Vagina (tissue), 2 donors: ENCODE measurements at regions not wholly inside any gene's neighbourhood (a gene's known extent, or its start where the extent isn't known, plus 50 kb on each side); places are given as distances from the start of the nearest gene placed in this dataset.

ENCODE experiments used
- DNase-seq, 2 donors: peaks; one replicate each; pipeline ENCODE4 v3.0.0-alpha.2; 2017; ENCODE audit errors: extremely low spot score in 2 of 2
- H3K27ac ChIP-seq: fragments of 200-600 bp; sonication (generic); one replicate; pipeline ENCODE4 v1.5.1; 2019
- H3K27me3 ChIP-seq: fragments of 200-600 bp; sonication (generic); one replicate; pipeline ENCODE4 v1.5.1; 2019
- H3K36me3 ChIP-seq, 2 donors: fragments of 200-600 bp; sonication (generic); one replicate each; pipeline ENCODE4 v1.5.1; 2017 to 2019
- H3K4me1 ChIP-seq: fragments of 200-600 bp; sonication (generic); one replicate; pipeline ENCODE4 v1.5.1; 2019
- H3K4me3 ChIP-seq, 2 donors: fragments of 200-600 bp; sonication (generic); 1 replicate in 1 of 2; 2 replicates in 1 of 2; pipeline ENCODE4 v1.5.1; 2016 to 2019
- H3K9me3 ChIP-seq: fragments of 200-600 bp; sonication (generic); one replicate; pipeline ENCODE4 v1.5.1; 2019
- POLR2A ChIP-seq, 2 donors: fragments of 450-650 bp; IDR thresholded peaks; one replicate each; pipeline ENCODE4 v1.6.1; 2017; ENCODE audit warnings: antibody characterized with exemption in 2 of 2, mild to moderate bottlenecking in 2 of 2, moderate library complexity in 2 of 2
- POLR2AphosphoS5 ChIP-seq, 2 donors: sonication (generic); formaldehyde crosslinking; IDR thresholded peaks; one replicate each; pipeline ENCODE4 v1.9.0; 2017; ENCODE audit warnings: antibody characterized with exemption in 2 of 2, mild to moderate bottlenecking in 2 of 2, low read depth in 1 of 2; ENCODE audit not compliant: insufficient read depth in 1 of 2
- intact Hi-C: fragments of 100-400 bp; cut with DNase I; formaldehyde crosslinking; loops from one replicate; pipeline ENCODE4 v1.15.1; 2023
- TF ChIP-seq, protein P1 (sequence below), 3 experiments: fragments of 450-650 bp in 2 of 3; fragments of 200-600 bp in 1 of 3; sonication (generic) in 1 of 3; IDR thresholded peaks; one replicate each; pipeline ENCODE4 v1.5.1; 2017 to 2019; ENCODE audit warnings: antibody characterized with exemption in 3 of 3, mild to moderate bottlenecking in 2 of 3, moderate library complexity in 2 of 3

DNA sequence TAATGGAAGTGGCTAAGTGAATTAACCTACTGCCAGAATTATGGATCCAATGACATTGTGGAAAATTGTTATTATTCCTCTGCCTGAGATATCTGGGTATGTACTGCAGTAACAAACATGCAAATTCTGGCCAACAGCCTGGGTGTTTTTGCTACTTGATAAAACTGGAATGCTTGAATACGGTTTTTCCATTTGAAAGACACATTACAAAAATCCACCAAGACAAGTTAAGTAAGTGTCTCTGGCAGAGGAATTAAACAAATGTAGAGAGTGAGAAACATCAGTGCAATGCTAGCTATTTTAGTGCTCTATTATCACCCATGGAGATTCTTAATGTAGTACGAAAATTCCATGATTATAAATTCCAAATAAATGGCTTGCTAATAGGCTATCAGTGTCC, 312.4 kb upstream of the MEIS1 start:
- no peaks in the 10 kb centered on the region for H3K27me3 ChIP-seq
- TF ChIP-seq, protein P1, sequence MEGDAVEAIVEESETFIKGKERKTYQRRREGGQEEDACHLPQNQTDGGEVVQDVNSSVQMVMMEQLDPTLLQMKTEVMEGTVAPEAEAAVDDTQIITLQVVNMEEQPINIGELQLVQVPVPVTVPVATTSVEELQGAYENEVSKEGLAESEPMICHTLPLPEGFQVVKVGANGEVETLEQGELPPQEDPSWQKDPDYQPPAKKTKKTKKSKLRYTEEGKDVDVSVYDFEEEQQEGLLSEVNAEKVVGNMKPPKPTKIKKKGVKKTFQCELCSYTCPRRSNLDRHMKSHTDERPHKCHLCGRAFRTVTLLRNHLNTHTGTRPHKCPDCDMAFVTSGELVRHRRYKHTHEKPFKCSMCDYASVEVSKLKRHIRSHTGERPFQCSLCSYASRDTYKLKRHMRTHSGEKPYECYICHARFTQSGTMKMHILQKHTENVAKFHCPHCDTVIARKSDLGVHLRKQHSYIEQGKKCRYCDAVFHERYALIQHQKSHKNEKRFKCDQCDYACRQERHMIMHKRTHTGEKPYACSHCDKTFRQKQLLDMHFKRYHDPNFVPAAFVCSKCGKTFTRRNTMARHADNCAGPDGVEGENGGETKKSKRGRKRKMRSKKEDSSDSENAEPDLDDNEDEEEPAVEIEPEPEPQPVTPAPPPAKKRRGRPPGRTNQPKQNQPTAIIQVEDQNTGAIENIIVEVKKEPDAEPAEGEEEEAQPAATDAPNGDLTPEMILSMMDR (IDR thresholded peaks at IDR 0.05), result no peak
- TF ChIP-seq POLR2A (IDR thresholded peaks at IDR 0.05) (no peak), POLR2AphosphoS5 (IDR thresholded peaks at IDR 0.05; ENCODE audit: insufficient read depth in 1 of 2, low read depth in 1 of 2) (no peak)
- H3K9me3 ChIP-seq, result no peaks in the 10 kb centered on the region
- DNase-seq, result no peak
- intact Hi-C loops, result no loop called here
- no peak overlapping the region for H3K27ac ChIP-seq
- no peaks in the 10 kb centered on the region for H3K36me3 ChIP-seq
- no peaks in the 10 kb centered on the region for H3K4me1 ChIP-seq
- no peak overlapping the region for H3K4me3 ChIP-seq

DNA sequence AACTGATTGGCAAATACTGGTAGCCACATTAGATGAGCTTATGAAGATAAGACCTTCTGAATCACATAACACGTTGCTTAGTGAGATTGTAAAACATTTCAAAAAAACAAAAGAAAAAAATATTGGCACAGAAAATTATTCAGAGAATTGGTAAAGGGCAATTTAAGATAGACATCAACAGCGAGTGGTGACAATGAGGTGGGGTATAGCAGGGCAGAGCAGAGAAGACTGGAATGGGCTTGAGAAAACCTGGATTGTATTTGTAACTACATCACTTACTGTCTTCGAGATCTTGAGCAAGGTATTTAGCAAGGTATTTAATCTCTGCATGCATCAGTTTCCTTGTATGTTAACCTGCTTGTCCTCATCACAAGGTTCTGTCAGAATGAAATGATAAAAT, 313.0 kb upstream of the MEIS1 start:
- Histone ChIP-seq H3K36me3 (no peaks in the 10 kb centered on the region), H3K9me3 (no peaks in the 10 kb centered on the region)
- no peak for TF ChIP-seq POLR2AphosphoS5 (IDR thresholded peaks at IDR 0.05; ENCODE audit: insufficient read depth in 1 of 2, low read depth in 1 of 2)
- TF ChIP-seq, protein P1 (IDR thresholded peaks at IDR 0.05), result no peak
- no peak for TF ChIP-seq POLR2A (IDR thresholded peaks at IDR 0.05)

DNA sequence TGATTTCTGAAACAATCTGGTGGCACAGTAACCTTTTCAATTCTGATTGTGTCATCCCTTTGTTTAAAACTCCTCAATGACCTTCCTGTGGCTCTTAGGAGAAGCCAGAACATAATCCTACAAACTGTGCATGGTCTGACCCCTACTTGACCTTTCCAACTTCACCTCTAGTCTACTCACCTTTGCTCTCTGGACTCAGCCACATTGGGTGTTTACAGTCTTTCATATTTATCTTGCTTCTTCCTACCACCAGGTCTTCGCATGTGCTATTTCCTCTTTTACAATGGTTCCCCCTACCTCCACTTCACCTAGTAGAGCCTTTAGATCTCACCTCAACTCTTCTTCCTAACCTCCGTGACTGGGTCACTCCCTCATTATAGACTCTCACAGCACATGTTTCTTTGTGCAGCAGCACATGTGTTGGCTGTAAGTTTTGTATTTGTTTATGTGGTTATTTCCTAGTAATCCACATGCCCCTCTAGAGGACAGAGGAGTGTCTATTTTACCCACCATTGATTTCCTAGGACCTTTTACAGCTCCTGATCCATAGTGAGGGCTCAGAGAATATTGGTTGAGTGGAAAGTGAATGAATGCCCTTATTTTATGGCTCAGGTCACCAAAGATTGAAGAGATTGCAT, 320.8 kb upstream of the MEIS1 start:
- Histone ChIP-seq H3K27me3 (no peaks in the 10 kb centered on the region), H3K4me3 (no peak overlapping the region), H3K27ac (no peak overlapping the region), H3K36me3 (no peaks in the 10 kb centered on the region), H3K9me3 (no peaks in the 10 kb centered on the region), H3K4me1 (no peaks in the 10 kb centered on the region)
- intact Hi-C loops, result no loop called here
- no peak for DNase-seq
- TF ChIP-seq POLR2AphosphoS5 (IDR thresholded peaks at IDR 0.05; ENCODE audit: insufficient read depth in 1 of 2, low read depth in 1 of 2), result no peak
- TF ChIP-seq POLR2A (IDR thresholded peaks at IDR 0.05), result no peak
- TF ChIP-seq, protein P1 (IDR thresholded peaks at IDR 0.05), result no peak

More for the DNA sequence above, 313.0 kb upstream of the MEIS1 start:
- Histone ChIP-seq H3K27me3 (no peaks in the 10 kb centered on the region), H3K4me3 (no peak overlapping the region), H3K27ac (no peak overlapping the region), H3K4me1 (no peaks in the 10 kb centered on the region)
- intact Hi-C loops, result no loop called here
- no peak for DNase-seq

DNA sequence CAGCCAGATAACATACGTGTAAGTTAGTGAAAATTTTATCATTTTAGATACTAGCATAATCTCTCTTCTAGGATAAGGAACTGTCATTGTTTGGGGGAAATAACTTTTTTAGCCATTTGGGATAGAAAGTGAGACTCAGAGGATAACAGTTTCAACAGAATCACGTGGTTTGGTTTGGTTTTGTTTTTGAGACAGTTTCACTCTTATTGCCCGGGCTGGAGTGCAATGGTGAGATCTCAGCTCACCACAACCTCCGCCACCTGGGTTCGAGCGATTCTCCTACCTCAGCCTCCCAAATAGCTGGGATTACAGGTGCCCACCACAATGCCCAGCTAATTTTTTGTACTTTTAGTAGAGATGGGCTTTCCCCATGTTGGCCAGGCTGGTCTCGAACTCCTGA, 323.2 kb upstream of the MEIS1 start:
- no peak overlapping the region for H3K27ac ChIP-seq
- intact Hi-C loops, result no loop called here
- no peaks in the 10 kb centered on the region for H3K4me1 ChIP-seq
- TF ChIP-seq POLR2A (IDR thresholded peaks at IDR 0.05) (no peak), POLR2AphosphoS5 (IDR thresholded peaks at IDR 0.05; ENCODE audit: insufficient read depth in 1 of 2, low read depth in 1 of 2) (no peak)
- TF ChIP-seq, protein P1 (IDR thresholded peaks at IDR 0.05), result no peak
- H3K9me3 ChIP-seq, result no peaks in the 10 kb centered on the region
- no peak overlapping the region for H3K4me3 ChIP-seq
- H3K36me3 ChIP-seq, result no peaks in the 10 kb centered on the region
- no peak for DNase-seq
- H3K27me3 ChIP-seq, result no peaks in the 10 kb centered on the region

DNA sequence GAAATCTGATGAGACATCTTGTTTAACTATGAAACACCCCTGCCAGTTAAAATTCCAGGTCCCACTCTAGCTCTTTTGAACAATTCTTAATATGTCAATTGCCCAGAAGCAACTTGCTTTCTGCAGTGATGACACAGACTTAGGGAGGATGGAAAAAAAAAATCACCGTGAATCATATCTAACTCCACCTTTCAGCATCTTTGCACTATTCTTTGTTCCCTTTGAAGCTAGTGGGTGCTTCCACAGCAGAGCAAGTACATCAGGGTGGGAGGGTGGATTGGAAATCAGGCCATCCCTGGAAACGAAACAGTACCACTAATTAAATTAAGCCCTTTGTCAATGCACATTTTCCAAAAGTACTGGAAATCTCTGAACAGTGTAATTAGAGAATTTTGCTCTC, 324.3 kb upstream of the MEIS1 start:
- intact Hi-C loops, result no loop called here
- no peaks in the 10 kb centered on the region for H3K9me3 ChIP-seq
- DNase-seq, result no peak
- H3K27ac ChIP-seq, result no peak overlapping the region
- no peaks in the 10 kb centered on the region for H3K36me3 ChIP-seq
- H3K4me3 ChIP-seq, result no peak overlapping the region
- TF ChIP-seq POLR2A (IDR thresholded peaks at IDR 0.05) (no peak), POLR2AphosphoS5 (IDR thresholded peaks at IDR 0.05; ENCODE audit: insufficient read depth in 1 of 2, low read depth in 1 of 2) (no peak)
- TF ChIP-seq, protein P1 (IDR thresholded peaks at IDR 0.05), result no peak
- no peaks in the 10 kb centered on the region for H3K27me3 ChIP-seq
- no peaks in the 10 kb centered on the region for H3K4me1 ChIP-seq
